NCI-H2029 treated with DMSO at 0.1 percent for 48 hours (cell line): ENCODE measurements at regions not wholly inside any gene's neighbourhood (a gene's known extent, or its start where the extent isn't known, plus 50 kb on each side); places are given as distances from the start of the nearest gene placed in this dataset.
"Not testable (repeated sequence)": the region's sequence is repeated elsewhere in the genome, so short reads cannot be mapped to it uniquely, and the experiment has no call there.

ENCODE experiments used
- DNase-seq: peaks from one replicate; lab custom pipeline; 2025; lab: John Stamatoyannopoulos, UW

DNA sequence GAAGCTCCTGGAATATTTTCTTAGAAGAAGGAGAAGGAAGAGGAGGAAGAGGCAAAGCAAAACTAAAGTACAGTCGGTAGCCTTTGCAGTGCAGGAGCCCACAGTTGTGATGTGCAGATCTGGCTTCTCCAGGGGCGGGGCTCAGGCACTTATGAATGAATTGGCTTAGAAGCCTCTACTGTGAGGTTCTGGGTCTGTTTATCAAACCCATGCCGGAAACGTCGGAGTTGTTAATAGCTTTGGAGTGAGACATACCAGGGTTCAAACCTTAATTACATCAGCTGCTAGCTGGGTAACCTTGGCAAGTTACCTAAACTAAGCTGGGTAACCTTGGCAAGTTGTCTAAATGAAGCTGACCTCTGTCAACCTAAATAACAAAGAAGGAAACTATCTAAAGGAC is 89.3 kb upstream of the PITRM1 start:
- no peak for DNase-seq

DNA sequence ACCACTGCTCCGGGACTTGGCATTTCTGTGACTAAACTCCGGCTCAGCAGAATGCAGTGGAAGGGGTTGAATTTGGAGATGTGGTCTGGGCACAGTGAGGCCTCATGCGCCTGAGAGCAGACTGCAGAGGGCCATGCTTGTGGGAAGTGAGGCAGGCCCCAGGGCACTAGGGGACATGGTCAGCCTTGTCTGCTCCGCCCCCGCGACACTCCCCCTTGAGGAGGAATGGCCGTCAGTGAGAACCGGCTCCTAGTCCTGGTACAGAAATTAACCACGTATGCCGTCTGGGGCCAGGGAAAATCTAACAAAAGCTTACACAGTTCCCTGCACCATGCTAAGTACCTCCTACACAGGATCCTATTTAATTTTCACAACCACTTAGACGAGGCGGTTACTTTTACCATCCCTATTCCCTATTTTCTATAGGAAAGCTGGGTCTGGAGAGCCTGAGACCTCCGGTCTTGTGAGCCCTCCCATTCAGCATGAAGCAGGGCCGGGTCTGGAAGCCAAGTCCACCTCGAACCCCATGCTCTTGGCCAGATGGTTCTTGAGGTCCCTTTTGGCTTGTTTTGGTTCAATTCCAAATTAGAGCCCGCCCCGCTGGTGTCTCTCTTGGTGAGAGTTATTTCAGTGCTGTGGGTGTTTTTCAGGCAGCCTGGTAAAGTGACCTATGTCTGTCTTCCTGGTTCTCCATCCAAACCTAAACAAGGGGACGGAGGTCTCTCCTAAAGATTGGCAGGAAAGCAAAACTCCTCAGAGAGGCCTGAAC is 87.7 kb upstream of the PITRM1 start:
- no peak for DNase-seq

DNA sequence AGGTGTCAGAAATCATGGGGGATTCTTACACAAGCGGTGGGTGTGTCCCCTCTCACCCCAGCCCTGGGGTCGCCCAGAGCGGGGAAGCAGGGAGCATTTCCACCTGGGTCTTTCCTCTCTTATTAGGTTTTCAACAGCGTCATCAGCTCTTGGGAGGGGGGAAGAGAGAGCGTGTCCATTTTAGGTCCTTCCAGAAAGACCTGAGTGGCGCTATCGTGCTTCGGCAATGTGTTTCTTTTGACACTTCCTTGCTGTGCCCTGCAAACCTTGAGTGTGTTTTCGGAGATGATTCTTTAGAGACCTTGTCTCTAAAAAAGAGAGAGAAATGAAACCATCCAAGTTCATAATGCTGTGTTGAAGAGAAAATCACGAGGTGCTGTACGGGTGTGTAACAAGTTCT is 86.9 kb upstream of the PITRM1 start:
- DNase-seq = no peak

- DNase-seq = no peak
Measured at GRCh38 chr10:3258394-3258793, 85.8 kb upstream of the PITRM1 start.

DNA sequence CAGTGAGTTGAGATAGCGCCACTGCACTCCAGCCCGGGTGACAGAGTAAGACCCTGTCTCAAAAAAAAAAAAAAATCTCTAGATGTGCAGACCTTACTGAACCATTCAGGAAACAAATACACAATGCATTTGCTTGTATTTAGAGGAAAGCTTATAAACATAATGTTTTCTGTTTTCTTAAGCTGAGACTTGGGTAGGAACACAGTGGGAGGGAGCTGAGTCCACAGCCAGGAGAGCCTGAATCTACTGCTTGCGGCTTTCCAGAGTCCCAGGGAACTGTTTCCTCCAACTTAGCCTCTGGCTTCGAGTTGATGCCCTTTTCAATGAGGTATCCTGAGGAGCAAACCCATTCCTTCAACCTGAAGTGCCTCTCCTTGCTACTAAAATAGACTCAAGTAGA is 83.0 kb upstream of the PITRM1 start:
- DNase-seq = no peak

GRCh38 chr10:3255075-3255474 is 82.5 kb upstream of the PITRM1 start:
- DNase-seq = no peak

DNA sequence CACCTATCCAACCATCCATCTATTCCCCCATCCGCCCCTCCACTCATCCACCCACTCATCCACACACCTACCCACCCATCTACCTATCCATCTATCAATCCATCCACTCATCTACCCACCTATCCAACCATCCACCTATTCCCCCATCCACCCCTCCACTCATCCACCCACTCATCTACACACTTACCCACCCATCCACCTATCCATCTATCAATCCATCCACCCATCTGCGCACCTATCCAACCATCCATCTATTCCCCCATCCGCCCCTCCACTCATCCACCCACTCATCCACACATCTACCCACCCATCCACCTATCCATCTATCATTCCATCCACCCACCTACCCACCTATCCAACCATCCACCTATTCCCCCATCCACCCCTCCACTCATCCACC is 81.4 kb upstream of the PITRM1 start:
- DNase-seq = not testable (repeated sequence)

DNA sequence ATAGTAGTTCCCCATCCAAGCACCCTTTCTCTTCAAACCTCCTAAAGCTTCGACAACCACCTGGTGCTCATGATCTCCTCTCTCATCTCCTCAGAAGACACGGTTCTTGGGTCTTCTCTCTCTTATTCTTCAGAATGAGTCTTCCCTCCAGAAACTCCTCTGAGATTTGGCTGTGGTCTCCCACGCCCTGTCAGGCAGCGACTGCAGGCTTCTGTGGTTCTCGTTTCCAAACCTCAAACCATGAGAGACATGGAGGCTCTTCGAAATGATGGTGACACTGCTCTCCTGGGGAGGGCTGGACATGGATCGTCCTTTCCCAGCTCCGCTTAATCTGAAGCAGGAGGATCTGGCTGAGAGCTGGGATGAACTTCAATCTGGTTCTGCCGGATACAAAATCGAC is 78.6 kb upstream of the PITRM1 start:
- DNase-seq = no peak

DNA sequence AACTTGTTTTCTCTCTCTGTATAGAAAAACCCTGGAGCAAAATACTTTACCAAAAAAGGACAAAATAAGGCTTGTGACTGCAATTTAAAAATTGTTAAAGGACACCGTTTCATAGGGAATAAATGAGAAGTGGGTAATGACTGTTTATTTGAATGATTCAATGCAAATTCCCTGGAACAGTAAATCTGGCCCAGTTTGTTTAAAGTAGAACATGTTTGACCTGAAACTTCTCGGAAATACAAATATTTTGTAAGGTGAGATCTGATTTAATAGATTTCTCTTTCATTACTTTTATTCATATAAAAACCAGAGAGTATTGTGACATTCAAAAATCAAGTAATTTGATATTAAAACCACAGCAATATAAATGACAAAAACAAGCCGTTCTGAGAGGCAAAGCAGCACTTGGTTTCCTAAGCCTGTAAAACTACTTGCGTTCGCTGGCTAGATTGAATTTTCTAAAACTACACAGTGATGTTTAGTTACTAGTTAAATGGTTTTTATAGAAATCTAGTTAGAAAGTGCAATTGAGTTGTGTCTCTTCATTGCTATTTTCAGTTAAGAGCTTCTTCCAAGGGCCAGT is 76.8 kb upstream of the PITRM1 start:
- DNase-seq = no peak

- DNase-seq = no peak
Measured at GRCh38 chr10:3248526-3249306, 76.1 kb upstream of the PITRM1 start.

GRCh38 chr10:3245395-3245794 is 72.8 kb upstream of the PITRM1 start:
- DNase-seq = no peak

DNA sequence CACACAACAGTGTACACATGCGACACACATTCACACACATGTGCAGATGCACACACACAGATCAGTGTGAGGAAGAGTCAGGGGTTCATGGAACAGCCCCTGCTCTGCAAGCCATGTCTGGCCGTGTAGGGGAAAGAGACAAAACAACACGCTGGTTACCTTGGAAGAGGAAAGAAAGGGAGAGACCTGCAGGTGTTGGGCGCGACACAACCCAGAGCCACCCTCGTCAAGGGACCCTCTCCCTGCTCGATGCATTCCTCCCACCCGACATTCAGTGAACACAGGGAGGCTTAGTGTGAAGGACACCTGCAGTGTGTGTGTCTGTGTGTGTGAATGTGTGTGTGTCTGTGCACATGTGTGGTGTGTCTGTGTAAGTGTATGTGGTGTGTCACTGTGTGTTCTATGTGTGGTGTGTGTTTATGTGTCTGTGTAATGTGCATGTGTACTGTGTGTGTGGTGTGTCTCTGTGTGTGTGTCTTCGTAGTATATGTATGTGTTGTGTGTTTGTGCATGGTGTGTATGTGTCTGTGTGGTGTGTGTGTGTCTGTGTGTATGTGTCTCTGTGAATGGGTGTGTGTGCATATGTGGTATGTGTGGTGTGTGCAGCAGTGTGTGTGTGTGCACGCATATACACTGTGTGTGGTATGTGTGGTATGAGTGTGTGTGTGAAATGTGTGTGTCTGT is 69.5 kb upstream of the PITRM1 start:
- DNase-seq = no peak

GRCh38 chr10:3241274-3241921 is 68.8 kb upstream of the PITRM1 start:
- no peak for DNase-seq

GRCh38 chr10:3239920-3240894 is 67.6 kb upstream of the PITRM1 start:
- DNase-seq = no peak

GRCh38 chr10:3239066-3239919 is 66.7 kb upstream of the PITRM1 start:
- no peak for DNase-seq

GRCh38 chr10:3238115-3238871 is 65.7 kb upstream of the PITRM1 start:
- DNase-seq = no peak

- no peak for DNase-seq
Measured at GRCh38 chr10:3237530-3237929, 64.9 kb upstream of the PITRM1 start.

- no peak for DNase-seq
Measured at GRCh38 chr10:3236644-3237404, 64.2 kb upstream of the PITRM1 start.
